ENCODE measurements at regions not wholly inside any gene's neighbourhood (a gene's known extent, or its start where the extent isn't known, plus 50 kb on each side); places are given as distances from the start of the nearest gene placed in this dataset.

DNA sequence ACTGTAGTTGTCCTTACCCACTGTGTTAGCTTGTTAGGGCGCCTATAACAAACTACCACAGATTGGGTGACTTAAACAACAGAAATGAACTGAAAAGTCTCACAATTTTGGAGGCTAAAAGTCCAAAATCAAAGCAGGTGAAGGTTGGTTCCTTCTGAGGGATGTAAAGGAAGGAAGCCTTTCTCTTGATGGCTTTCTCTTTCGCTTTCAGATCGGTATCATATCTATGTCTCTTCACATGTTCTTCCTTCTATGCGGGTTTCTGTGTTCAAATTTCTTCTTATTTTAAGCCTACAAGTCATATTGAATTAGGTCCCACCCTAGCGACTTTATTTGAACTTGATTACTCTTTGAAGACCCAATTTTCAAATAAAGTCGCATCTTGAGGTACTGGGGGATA, 118.6 kb downstream of the CPXCR1 start:
- TF ChIP-seq, protein P1, sequence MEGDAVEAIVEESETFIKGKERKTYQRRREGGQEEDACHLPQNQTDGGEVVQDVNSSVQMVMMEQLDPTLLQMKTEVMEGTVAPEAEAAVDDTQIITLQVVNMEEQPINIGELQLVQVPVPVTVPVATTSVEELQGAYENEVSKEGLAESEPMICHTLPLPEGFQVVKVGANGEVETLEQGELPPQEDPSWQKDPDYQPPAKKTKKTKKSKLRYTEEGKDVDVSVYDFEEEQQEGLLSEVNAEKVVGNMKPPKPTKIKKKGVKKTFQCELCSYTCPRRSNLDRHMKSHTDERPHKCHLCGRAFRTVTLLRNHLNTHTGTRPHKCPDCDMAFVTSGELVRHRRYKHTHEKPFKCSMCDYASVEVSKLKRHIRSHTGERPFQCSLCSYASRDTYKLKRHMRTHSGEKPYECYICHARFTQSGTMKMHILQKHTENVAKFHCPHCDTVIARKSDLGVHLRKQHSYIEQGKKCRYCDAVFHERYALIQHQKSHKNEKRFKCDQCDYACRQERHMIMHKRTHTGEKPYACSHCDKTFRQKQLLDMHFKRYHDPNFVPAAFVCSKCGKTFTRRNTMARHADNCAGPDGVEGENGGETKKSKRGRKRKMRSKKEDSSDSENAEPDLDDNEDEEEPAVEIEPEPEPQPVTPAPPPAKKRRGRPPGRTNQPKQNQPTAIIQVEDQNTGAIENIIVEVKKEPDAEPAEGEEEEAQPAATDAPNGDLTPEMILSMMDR (IDR thresholded peaks at IDR 0.05), result no peak
- no peak for TF ChIP-seq ZFX (IDR thresholded peaks at IDR 0.05; ENCODE audit: borderline replicate concordance)

Data from 22Rv1 (cell line).